Gastroesophageal sphincter (tissue), 3 donors: ENCODE measurements at regions not wholly inside any gene's neighbourhood (a gene's known extent, or its start where the extent isn't known, plus 50 kb on each side); places are given as distances from the start of the nearest gene placed in this dataset.

Experiments used
- CTCF ChIP-seq, 4 experiments: fragments of 200-600 bp in 2 of 4; fragments of 450-650 bp in 2 of 4; sonication (generic) in 1 of 4; IDR thresholded peaks; one replicate each; pipeline ENCODE4 v1.5.1; 2017 to 2019; ENCODE audit warnings: antibody characterized with exemption in 4 of 4, mild to moderate bottlenecking in 2 of 4, moderate library complexity in 2 of 4
- EP300 ChIP-seq: sonication (generic); formaldehyde crosslinking; IDR thresholded peaks from one replicate; pipeline ENCODE4 v1.6.1; 2017; ENCODE audit warnings: antibody characterized with exemption, mild to moderate bottlenecking
- POLR2A ChIP-seq, 2 donors: fragments of 450-650 bp; IDR thresholded peaks; one replicate each; pipeline ENCODE4 v1.6.1; 2017; ENCODE audit warnings: antibody characterized with exemption in 2 of 2, mild to moderate bottlenecking in 2 of 2, moderate library complexity in 1 of 2

- TF ChIP-seq POLR2A (IDR thresholded peaks at IDR 0.05) (no peak), EP300 (no peak), CTCF (IDR thresholded peaks at IDR 0.05) (no peak)
Observed at GRCh38 chr3:124478830-124479229, 251.4 kb upstream of the UMPS start.
